Endodermal cell (in vitro differentiated cells): ENCODE measurements at regions not wholly inside any gene's neighbourhood (a gene's known extent, or its start where the extent isn't known, plus 50 kb on each side); places are given as distances from the start of the nearest gene placed in this dataset.
A peak's percentile ranks its signal among the peaks of the same experiment; 100 is the strongest.

Source experiments
- DNase-seq: peaks from one replicate; pipeline ENCODE4 v3.0.0-alpha.2; 2017
- H3K27ac ChIP-seq: 2 replicates; pipeline ENCODE4 v1.5.1; 2013; ENCODE audit warnings: mild to moderate bottlenecking, low read depth, low read length, moderate library complexity
- H3K27me3 ChIP-seq: 2 replicates; pipeline ENCODE4 v1.6.1; 2013; ENCODE audit warnings: mild to moderate bottlenecking, low read length, moderate library complexity; ENCODE audit not compliant: insufficient read depth, control insufficient read depth, poor library complexity, severe bottlenecking
- H3K36me3 ChIP-seq: 2 replicates; pipeline ENCODE4 v1.7.0; 2013; ENCODE audit warnings: mild to moderate bottlenecking, low read length, moderate library complexity; ENCODE audit not compliant: control insufficient read depth, insufficient read depth
- H3K4me1 ChIP-seq: one replicate; pipeline ENCODE4 v1.7.0; 2013; ENCODE audit warnings: low read length; ENCODE audit not compliant: control insufficient read depth, insufficient read depth
- H3K4me3 ChIP-seq: 2 replicates; pipeline ENCODE4 v1.5.1; 2013; ENCODE audit warnings: mild to moderate bottlenecking, low read length, moderate library complexity
- H3K9ac ChIP-seq: 2 replicates; pipeline ENCODE4 v1.6.1; 2013; ENCODE audit warnings: mild to moderate bottlenecking, low read length, moderate library complexity; ENCODE audit not compliant: poor library complexity, severe bottlenecking; ENCODE audit errors: extremely low read depth
- H3K9me3 ChIP-seq: 2 replicates; pipeline ENCODE4 v1.6.1; 2013; ENCODE audit warnings: mild to moderate bottlenecking, low read length, moderate library complexity; ENCODE audit not compliant: control insufficient read depth
- H3K27ac Mint-ChIP-seq: 2 replicates; pipeline ENCODE4 v1.8.0; 2020; ENCODE audit warnings: mixed read lengths
- H3K27me3 Mint-ChIP-seq: 2 replicates; pipeline ENCODE4 v1.8.0; 2021; ENCODE audit warnings: mild to moderate bottlenecking, mixed read lengths; ENCODE audit not compliant: insufficient read depth
- H3K36me3 Mint-ChIP-seq: 2 replicates; pipeline ENCODE4 v1.8.0; 2020; ENCODE audit warnings: low read depth, mixed read lengths
- H3K4me1 Mint-ChIP-seq: 2 replicates; pipeline ENCODE4 v1.8.0; 2020; ENCODE audit warnings: mixed read lengths
- H3K4me3 Mint-ChIP-seq: 2 replicates; pipeline ENCODE4 v1.8.0; 2020; ENCODE audit warnings: mild to moderate bottlenecking, moderate library complexity, mixed read lengths
- H3K9me3 Mint-ChIP-seq: 2 replicates; pipeline ENCODE4 v1.8.0; 2020; ENCODE audit warnings: mild to moderate bottlenecking, mixed read lengths
- CTCF ChIP-seq: fragments of 200-600 bp; sonication (generic); conservative IDR thresholded peaks from 2 replicates; pipeline ENCODE4 v1.5.0; 2021; ENCODE audit warnings: antibody characterized with exemption, mild to moderate bottlenecking
- WGBS, 2 experiments: methylation state at CpG; one replicate each; pipeline versions ENCODE4 v1.1.5 to v1.1.7; 2013; ENCODE audit warnings: missing lambda C conversion rate in 2 of 2, mixed read lengths in 1 of 2; ENCODE audit not compliant: insufficient coverage in 1 of 2, insufficient read length in 1 of 2; 5-methylcytosine and 5-hydroxymethylcytosine counted together

GRCh38 chr10:107336061-107336460 is 171.6 kb upstream of the SORCS1 start:
- Histone ChIP-seq H3K36me3 (no peaks in the 10 kb centered on the region), H3K27me3 (no peaks in the 10 kb centered on the region), H3K9me3 (no peaks in the 10 kb centered on the region), H3K4me3 (no peak overlapping the region), H3K27ac (no peak overlapping the region), H3K9ac (no peak overlapping the region), H3K4me1 (no peaks in the 10 kb centered on the region)
- no peak overlapping the region for H3K27ac Mint-ChIP-seq
- WGBS, 2 experiments = 91 to 96% methylated on average over 5 of the region's 5 CpGs
- no peaks in the 10 kb centered on the region for H3K36me3 Mint-ChIP-seq
- no peak overlapping the region for H3K4me3 Mint-ChIP-seq
- H3K9me3 Mint-ChIP-seq = no peaks in the 10 kb centered on the region
- H3K27me3 Mint-ChIP-seq = no peaks in the 10 kb centered on the region
- TF ChIP-seq CTCF = peak; percentile 46
- no peaks in the 10 kb centered on the region for H3K4me1 Mint-ChIP-seq
- peak; percentile 50 for DNase-seq

- Mint-ChIP-seq H3K36me3 (no peaks in the 10 kb centered on the region), H3K4me1 (no peaks in the 10 kb centered on the region), H3K9me3 (no peaks in the 10 kb centered on the region), H3K27ac (no peak overlapping the region), H3K4me3 (no peak overlapping the region), H3K27me3 (no peaks in the 10 kb centered on the region)
- Histone ChIP-seq H3K27ac (no peak overlapping the region), H3K27me3 (no peaks in the 10 kb centered on the region), H3K36me3 (no peaks in the 10 kb centered on the region), H3K9ac (no peak overlapping the region), H3K4me3 (no peak overlapping the region), H3K4me1 (peaks cover 5% of the 10 kb centered on the region), H3K9me3 (no peaks in the 10 kb centered on the region)
- 71% methylated on average over 1 of the region's 1 CpG; no CpG with 5 or more reads in 1 of the 2 experiments for WGBS, 2 experiments
- DNase-seq = no peak
- TF ChIP-seq CTCF = no peak
Observed at GRCh38 chr10:107317592-107317991, 153.1 kb upstream of the SORCS1 start.

GRCh38 chr10:107303203-107303602 is 138.7 kb upstream of the SORCS1 start:
- H3K27me3 ChIP-seq = no peaks in the 10 kb centered on the region
- WGBS, 2 experiments = 96 to 100% methylated on average over 1 to 2 of the region's 2 CpGs
- Mint-ChIP-seq H3K4me3 (no peak overlapping the region), H3K27me3 (no peaks in the 10 kb centered on the region), H3K4me1 (peaks cover 5% of the 10 kb centered on the region), H3K27ac (no peak overlapping the region), H3K36me3 (no peaks in the 10 kb centered on the region), H3K9me3 (peaks cover 4% of the 10 kb centered on the region)
- H3K36me3 ChIP-seq = no peaks in the 10 kb centered on the region
- H3K9me3 ChIP-seq = peaks cover 5% of the 10 kb centered on the region
- no peak for TF ChIP-seq CTCF
- no peak overlapping the region for H3K27ac ChIP-seq
- no peak overlapping the region for H3K9ac ChIP-seq
- no peak for DNase-seq
- no peak overlapping the region for H3K4me3 ChIP-seq
- no peaks in the 10 kb centered on the region for H3K4me1 ChIP-seq
